HTR-8/SVneo (cell line): ENCODE measurements at regions not wholly inside any gene's neighbourhood (a gene's known extent, or its start where the extent isn't known, plus 50 kb on each side); places are given as distances from the start of the nearest gene placed in this dataset.

ENCODE experiments used
- DNase-seq: peaks from one replicate; pipeline ENCODE4 v3.0.0; 2011; ENCODE audit warnings: low spot score, mixed read lengths; ENCODE audit not compliant: insufficient read length
- FAIRE-seq: peaks from 2 replicates; lab custom pipeline; 2011; peaks lifted over from hg19 to GRCh38; lab: Jason Lieb, UNC

DNA sequence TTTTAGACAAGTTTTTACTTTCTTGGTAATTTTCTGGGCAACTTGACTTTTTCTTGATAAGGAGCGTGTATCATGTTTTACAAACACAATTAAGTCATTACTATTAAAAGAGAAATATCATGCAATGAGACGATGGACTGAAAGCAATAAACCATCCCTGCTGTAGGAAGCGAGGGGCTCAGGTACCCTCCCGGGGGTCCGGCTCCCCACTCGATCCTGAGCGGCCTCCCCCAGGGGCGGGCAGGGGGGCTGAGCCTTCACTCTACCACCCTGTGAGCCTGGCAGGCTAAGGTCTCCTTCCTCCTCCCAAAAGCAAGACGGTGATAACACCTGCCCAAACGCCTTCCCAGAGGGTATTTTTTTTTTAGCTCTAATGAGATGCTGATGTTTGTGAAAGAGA is 51.8 kb upstream of the ADGRA1 start:
- no peak for DNase-seq
- FAIRE-seq: no peak

DNA sequence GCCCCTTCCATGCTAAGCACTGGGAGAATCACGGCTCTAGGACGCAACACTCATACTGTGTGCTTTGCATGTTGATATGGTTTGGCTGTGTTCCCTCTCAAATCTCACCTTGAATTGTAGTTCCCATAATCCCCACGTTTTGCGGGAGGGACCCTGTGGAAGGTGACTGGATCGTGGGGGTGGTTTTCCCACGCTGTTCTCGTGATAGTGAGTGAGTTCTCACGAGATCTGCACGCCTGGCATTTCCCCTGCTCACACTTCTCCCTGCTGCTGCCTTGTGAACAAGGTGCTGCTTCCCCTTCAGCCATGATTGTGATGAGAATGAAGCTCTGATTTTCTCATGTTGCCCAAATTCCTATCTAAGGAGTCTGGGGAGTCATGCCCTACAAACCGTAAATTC is 53.0 kb upstream of the ADGRA1 start:
- FAIRE-seq: no peak
- DNase-seq: no peak

DNA sequence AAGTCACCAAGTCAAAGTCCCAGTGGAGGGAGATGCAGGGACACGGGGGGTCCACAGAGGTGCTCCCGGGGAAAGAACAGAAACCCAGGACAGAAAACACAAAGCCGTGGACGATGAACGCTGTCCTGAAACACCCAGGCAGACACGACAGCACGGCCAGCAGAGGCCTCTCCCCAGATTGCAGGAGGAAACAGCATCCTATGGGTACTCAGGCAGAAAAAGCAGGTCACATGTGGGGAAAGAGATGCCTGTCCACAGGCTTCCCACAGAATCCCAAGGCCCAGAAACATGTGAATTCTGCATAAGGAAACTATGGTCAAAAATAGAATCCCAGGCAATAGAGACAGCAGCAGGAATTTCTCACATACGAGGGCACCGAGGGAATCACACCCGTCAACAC is 53.6 kb upstream of the ADGRA1 start:
- no peak for FAIRE-seq
- no peak for DNase-seq

DNA sequence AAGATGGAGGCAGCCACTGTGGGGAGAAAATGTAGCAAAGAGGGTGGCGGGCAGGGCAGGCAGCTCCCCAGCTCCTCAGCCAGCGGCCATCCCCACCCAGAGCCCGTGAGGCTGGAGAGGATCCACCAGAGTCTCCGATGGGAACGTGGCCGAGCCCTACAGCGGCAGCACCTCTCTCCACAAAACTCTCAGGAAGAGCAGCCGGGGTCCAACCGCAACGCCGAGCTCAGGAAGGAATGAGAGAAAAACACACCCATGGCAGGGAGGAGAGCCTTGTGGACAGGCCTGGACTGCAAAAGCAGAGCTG is 54.0 kb upstream of the ADGRA1 start:
- FAIRE-seq: no peak
- no peak for DNase-seq

DNA sequence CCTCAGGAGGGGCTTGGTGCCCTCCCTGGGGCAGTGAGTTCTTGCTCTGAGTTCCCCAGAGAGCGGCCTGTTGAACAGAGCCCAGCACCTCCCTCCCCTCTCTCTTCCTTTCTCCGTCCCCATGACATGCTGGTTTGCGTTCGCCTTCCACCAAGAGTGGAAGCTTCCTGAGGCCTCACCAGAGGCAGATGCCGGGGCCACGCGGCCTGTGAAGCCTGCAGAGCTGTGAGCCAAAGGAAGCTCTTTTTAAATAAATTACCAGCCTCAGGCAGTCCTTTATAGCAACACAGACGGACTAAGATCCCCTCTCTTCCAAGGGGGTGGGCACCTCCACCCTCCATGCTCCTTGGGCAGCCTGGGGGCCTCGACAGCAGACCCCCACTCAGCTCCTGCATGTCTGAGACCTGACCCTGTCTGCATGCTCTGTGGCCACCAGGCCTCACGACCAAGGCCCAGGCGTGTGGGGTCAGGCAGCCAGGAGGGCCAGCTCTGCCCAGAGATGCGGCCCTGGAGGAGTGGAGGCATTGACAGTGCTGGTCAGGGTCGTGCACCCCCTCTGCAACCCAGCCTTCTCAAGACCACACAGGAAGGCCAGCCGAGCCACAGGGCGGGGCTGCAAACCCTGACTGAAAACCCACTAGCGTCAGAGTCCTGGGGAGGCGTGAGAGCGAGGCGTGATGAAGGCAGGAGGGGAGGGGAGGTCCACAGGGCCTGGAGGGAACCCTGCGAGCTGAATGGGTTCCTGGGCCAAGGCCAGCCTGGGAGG is 54.6 kb upstream of the ADGRA1 start:
- FAIRE-seq (no peak), DNase-seq (no peak)

DNA sequence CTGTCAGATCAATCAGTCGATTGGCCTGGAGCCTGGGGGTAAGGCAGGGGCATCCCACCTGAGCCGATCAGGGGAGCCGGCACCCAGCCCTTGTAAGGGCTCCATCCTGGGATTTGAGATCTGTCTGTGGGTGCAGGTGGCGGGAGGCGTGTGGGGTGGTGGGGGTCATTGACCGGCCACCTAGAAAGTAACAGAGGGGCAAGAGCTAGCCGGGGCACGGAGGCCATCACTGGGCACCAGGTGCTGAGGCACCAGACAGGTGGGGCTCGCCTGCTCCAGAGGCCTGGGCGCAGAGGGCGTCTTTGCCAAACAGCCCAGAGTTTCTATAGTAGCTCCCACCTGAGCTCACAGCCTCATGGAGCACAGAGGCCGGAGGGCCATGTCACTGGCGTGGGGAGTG is 55.5 kb upstream of the ADGRA1 start:
- DNase-seq (no peak), FAIRE-seq (no peak)

DNA sequence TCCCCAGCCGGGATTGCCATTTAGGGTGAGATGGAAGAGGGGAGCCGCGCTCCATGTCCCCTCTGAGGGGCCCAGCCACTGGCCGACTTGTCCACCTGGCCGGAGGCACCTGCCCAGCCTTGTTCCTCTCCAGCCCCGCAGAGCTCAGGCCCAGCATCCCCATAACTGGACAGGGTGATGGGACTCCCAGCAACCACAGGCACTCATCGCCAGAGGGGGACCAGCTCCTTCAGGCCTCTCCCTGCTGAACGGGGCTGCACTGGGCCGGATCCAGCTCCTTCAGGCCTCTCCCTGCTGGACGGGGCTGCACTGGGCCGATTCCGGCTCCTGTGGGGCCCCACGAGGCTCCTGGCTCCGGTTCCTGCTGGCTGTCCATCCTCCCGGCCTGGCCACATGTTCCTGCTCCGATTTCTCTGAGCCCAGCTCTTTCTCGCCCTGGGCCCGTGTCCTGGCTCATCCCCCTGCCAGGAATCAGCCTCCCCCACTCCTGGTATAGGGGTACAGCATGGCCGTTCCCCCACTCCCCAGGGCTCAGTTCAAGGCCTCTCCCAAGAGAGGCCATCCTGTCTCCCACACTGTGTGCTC is 56.1 kb upstream of the ADGRA1 start:
- DNase-seq: no peak
- no peak for FAIRE-seq

DNA sequence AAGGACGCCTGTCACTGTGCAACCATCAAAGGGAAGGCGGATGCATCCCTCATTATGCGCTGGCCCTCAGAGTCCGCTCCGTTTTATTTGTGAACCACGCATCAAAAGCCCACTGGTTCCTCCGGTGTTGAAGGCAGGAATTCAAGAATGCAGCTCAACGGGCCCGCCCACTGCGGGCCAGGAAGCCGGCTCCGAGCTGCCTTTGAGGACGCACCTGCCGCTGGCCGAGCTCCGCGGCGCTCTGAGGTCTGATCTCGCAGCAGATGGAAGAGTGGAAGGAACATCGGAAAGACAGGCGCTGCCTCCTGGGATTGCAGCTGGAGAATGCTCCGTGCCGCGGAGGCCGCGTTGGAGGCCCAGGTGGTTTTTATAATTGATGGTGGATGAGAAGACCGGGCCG is 56.9 kb upstream of the ADGRA1 start:
- DNase-seq (no peak), FAIRE-seq (no peak)

DNA sequence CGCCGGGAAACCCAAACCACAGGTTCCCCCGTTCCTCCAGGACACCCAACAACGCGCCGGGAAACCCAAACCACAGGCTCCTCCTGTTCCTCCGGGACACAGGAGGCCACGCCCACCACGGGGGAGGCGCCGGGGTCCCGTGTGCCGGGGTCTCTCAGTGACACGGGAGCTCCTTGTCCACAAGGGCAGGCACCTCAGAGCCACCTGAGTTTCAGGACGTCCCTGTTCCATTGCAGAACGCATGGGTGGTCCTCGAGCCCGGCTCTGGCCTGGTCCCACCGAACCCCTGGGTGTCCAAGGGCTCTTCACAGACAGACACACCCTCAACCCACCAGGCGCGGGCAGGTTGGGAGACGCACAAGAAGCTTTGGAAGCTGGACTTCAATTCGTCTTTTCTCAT is 57.6 kb upstream of the ADGRA1 start:
- FAIRE-seq: no peak
- DNase-seq: no peak

DNA sequence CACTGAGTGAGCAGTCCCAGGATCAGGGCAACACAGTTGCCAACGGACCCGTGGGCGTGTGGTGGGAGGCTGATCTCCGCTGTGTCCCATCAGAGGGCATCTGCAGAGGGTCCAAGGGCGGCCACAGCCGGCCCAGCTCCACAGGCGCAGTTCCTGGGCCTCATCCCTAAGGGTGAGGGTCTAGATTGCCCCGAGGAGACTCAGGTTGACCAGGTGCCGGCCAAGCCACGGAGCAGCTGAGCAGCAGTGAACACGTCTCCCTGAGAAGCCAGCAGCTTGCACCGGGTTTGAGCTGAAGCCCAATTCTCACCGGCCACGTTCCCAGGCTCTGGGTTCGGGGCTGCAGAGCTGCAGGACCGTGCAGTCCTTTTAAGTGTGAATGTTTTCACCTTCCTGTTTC is 58.8 kb upstream of the ADGRA1 start:
- FAIRE-seq (no peak), DNase-seq (no peak)

DNA sequence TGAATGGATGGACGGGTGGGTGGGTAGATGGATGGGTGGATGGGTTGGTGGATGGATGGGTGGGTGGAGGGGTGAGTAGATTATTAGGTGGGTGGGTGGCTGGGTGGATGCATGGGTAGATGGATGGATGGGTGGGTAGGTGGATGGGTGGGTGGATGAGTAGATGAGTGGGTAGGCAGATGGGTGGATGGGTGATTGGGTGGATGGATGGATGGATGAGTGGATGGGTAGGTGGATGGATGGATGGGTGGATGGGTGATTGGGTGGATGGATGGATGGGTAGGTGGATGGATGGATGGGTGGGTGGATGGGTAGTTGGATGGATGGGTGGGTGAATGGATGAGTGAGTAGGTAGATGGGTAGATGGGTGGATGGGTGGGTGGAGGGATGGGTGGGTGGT is 59.6 kb upstream of the ADGRA1 start:
- FAIRE-seq (no peak), DNase-seq (no peak)

DNA sequence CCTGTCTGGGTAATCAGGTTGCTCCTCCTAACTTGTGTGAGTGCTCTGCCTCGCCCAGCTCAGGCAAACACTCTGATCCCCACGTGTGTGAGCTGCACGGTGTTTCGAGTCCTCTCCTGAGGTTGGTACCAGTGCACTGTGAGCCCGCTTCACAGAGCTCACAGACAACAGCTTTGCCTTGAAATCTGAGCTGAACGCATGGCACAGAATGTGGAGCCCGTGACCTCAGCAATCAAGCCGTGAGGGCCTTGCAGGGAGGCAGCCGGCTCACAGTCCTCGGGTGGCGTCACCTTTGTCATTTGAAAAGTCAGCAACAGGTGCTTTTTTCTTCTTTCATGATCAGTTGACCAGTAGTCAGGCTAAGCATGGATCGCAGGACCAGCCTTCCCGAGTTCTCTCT is 60.2 kb upstream of the ADGRA1 start:
- no peak for FAIRE-seq
- no peak for DNase-seq

DNA sequence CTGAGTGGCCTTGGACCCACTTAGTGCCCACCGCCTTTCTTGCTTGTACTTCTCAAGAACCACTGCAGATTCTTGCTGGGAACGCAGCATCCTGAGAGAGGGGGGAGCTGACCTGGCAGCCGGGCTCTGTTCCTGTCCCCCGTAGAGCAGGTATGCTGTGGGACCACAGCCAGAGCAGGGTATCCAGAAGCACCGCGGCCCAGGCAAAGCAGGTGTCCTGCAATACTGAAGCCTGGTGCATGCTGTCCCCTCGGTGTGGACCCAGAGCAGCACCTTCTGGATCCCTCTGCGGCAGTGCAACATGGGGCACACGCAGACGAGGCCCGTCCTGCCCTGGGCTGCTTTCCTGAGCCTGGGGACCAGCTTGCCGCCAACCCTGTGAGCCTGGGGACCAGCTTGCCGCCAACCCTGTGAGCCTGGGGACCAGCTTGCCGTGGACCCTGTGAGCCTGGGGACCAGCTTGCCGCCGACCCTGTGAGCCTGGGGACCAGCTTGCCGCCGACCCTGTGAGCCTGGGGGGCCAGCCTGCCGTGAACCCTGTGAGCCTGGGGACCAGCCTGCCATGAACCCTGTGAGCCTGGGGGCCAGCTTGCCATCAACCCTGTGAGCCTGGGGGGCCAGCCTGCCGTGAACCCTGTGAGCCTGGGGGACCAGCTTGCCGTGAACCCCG is 60.9 kb upstream of the ADGRA1 start:
- DNase-seq (no peak), FAIRE-seq (no peak)

DNA sequence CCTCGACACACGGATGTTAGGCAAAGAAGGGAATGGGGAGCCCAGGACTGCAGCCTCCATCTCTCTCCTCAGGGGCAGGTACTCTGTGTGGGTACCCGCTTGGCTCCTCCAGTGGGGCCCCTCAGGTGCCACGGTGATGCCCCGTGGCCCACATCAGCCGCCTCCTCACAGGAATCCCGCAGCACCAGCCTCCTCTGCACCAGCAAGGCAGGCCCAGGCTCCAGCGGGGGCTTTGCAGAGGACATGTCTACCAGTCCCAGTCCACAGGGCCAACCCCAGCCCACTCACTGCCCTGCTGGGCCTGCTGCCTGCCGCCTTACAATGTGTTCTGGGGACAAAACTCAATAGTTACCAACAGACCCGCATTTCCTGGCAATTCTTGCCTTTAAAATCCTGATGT is 61.6 kb upstream of the ADGRA1 start:
- no peak for FAIRE-seq
- DNase-seq: no peak

DNA sequence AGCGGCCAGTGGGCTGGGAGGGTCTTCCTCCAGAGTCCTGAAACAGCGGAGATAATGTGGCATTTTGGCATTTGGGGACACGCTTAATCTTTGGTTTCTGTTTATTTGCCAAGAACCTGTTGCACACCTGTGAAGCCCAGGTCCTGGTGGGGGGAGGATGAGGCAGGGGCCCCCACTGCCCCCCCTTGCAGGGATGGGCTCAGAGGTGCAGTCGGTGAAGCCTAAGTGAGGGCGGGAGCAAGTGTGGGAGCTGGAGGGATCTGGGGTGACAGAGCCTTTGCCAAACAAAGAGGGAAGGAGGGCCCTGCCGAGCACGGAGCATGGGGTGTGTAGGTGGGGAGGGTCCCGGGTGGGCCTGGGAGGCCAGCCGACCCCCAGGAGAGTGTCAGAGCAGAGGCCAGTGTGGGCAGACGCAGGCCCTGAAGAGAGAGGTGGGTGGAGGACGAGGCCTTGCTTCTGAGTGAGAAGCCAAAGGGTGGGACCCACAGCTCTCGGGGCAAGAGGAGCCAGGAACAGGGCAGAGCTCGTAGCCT is 62.1 kb upstream of the ADGRA1 start:
- FAIRE-seq (no peak), DNase-seq (no peak)

DNA sequence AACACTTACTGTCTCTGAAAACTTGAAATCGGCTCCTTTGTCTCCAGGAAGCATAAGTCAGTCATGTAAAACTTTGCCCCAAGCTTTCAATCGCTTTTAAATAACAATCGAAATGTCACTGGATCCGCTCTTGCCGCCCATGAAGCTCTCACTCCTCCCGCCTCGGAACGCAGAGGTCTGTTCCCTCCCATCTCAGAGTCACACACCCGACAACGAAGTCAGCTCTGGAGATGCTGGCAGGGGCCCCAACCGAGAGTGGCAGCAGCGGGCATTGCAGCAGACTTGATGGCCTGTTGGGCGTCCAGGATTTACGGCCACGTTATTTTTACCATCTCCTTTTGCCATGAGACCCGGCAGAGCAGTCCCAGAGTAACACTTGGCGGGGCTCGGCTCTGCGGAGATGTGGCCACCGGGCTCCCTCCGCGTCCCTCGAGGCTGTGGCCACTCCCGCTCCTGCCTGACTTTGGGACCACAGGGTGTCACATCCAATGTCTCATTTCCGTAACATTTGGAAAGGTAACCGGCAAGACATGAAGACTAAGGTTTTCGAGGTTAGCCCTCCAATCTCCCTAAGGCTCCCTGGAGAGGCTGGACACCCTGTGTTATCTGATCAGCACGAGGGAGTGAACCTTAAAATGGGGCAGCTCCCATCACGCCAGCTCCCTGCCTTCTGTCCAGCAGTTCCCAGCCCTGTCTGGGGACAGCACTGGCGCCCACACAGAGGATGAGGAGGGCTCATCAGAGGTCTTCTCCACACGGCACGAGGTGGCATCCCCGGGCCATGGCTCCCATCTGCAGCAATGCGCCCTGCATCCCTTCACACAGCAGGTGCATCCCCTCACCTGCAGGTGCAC is 62.8 kb upstream of the ADGRA1 start:
- DNase-seq: no peak
- no peak for FAIRE-seq

DNA sequence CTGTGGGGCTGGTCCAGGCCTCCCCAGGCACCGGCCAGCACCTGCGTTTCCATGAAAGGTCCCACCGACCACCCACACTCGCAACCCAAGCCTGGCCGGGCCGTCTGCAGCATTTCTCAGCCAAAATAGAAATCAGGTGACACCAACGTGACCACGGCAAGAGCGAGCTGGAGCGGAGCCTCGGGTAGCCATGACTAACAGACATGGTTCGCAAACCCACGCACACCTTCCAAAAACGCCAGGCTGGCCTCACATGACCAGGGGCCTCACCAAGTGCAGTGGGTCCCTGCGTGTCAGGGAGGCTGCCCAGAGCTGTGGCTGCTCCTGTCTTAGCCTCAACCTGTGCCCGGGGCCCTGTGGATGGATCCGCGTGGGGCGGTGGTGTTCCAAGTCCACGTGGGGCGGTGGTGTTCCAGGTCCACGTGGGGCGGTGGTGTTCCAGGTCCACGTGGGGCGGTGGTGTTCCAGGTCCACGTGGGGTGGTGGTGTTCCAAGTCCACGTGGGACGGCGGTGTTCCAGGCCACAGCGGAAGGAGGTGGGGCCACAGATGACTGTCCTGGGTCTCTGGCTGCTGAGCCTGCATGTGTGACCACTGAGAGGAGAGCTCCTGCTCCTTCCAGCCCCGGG is 64.4 kb upstream of the ADGRA1 start:
- DNase-seq: no peak
- no peak for FAIRE-seq

DNA sequence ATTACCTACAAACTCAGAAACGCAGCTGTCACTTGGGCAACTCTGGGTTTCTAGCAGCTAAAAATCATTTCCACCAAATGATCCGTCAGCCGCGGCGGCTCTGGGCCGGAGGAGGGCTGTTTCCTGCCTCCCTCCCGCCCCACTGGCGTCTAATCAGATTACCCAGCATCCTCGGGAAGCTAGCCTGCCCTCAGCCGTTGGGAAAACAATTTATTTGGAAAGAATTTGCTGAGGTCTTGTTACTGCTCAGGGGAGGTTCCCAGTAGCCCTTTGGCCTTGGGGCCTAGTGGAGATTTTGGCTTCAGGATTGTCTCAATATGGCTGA is 65.0 kb upstream of the ADGRA1 start:
- no peak for DNase-seq
- FAIRE-seq: no peak

DNA sequence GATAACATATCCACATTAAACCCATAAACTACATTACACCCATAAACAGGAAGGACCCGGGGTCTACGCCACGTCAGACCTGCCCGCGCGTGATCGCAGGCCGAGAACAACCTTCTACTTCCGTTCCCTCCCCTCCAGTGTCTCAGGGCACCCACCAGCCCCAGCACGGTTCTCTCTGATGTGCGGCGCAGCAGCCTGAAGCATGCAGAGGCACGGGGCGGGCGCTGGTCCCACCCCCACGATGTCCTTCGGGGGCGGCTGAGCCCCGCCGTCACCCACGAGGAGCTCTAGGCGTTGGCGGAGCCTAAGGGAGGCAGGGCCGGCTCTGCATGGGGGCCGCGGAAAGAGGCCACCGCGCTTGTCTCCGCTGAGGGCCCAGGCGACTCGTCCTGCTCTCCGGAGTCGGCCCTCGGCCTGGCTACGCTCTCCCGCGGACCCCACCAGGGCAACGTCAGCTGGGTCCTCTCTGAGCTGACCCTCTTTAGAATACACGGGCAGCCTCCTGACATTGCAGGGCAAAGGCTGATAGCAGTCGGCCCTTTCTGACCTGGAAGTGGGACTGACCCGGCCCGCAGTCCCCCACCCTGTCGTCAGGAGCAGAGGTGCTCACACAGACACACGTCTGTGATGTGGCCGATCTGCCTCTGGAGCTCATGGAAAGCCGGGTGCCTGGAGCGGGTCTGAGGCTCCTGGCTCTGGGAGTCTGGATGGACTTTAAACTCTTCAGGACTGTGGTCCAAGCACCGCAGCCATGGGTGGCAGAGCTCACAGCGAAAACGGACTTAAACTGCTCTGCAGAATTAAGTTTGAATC is 65.6 kb upstream of the ADGRA1 start:
- FAIRE-seq (no peak), DNase-seq (no peak)
